ENCODE measurements at regions not wholly inside any gene's neighbourhood (a gene's known extent, or its start where the extent isn't known, plus 50 kb on each side); places are given as distances from the start of the nearest gene placed in this dataset.

DNA sequence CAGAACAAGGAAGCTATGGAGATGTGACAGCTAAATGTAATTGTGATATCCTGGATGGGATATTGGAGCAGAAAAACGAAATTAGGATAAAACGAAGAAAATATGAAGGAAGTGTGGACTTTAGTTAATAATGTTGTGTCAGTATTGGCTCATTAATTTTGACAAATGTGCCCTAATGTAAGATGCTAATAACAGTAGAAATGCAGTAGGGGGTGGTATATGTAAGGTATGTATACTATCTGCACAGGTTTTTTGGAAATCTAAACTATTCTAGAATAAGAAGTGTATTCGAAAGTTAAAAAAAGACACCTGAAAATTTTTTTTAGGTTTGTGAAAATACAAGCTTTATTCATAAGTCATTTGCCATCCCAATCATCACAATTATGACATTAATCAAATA, 421.4 kb upstream of the B3GALT2 start:
- TF ChIP-seq CTCF (IDR thresholded peaks at IDR 0.05), result no peak
- Mint-ChIP-seq H3K4me1 (no peaks in the 10 kb centered on the region), H3K27ac (no peak overlapping the region), H3K9me3 (peaks cover 5% of the 10 kb centered on the region), H3K36me3 (ENCODE audit: low read depth) (no peaks in the 10 kb centered on the region), H3K27me3 (peaks cover 1% of the 10 kb centered on the region), H3K4me3 (no peak overlapping the region)
- DNase-seq (no peak), ATAC-seq (ENCODE audit: low read depth) (no peak)
- intact Hi-C loops (cut with micrococcal nuclease), result no loop called here
- POLR2A ChIA-PET, result no interaction called here
- CTCF ChIA-PET, result no interaction called here

GRCh38 chr1:193606035-193606434, 419.6 kb upstream of the B3GALT2 start:
- POLR2A ChIA-PET, result no interaction called here
- H3K27ac Mint-ChIP-seq, result no peak overlapping the region

DNA sequence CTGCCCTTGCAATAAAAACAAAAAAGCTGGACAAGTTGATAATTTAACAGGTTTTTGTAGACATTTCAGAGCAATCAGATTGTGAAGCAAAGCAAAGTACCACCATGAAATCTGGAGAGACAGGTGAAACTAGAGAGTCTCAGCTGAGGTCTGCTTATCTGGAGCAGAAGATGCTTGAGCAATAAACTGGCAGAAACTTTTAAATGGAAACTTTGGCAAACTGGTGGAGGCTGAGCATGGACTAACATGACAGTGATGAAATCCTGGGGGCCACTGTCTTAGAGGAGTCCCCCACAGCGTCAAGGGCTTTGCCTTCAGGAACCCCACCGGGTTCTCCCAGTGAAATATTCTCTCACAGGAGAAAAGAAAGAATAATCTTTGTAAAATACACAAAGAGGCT, 416.3 kb upstream of the B3GALT2 start:
- ChIA-PET POLR2A (no interaction called here), CTCF (no interaction called here)
- no peaks in the 10 kb centered on the region for H3K36me3 Mint-ChIP-seq (ENCODE audit: low read depth)
- TF ChIP-seq CTCF (IDR thresholded peaks at IDR 0.05), result no peak
- H3K9me3 Mint-ChIP-seq, result no peaks in the 10 kb centered on the region
- DNase-seq (no peak), ATAC-seq (ENCODE audit: low read depth) (no peak)
- H3K27ac Mint-ChIP-seq, result no peak overlapping the region
- H3K27me3 Mint-ChIP-seq, result no peaks in the 10 kb centered on the region
- intact Hi-C loops (cut with micrococcal nuclease), result no loop called here
- H3K4me1 Mint-ChIP-seq, result no peaks in the 10 kb centered on the region
- no peak overlapping the region for H3K4me3 Mint-ChIP-seq

More at GRCh38 chr1:193606035-193606434, 419.6 kb upstream of the B3GALT2 start:
- Mint-ChIP-seq H3K36me3 (ENCODE audit: low read depth) (no peaks in the 10 kb centered on the region), H3K4me1 (no peaks in the 10 kb centered on the region), H3K9me3 (peaks cover 5% of the 10 kb centered on the region), H3K4me3 (no peak overlapping the region), H3K27me3 (peaks cover 1% of the 10 kb centered on the region)
- no peak for ATAC-seq (ENCODE audit: low read depth)
- TF ChIP-seq CTCF (IDR thresholded peaks at IDR 0.05), result no peak
- DNase-seq, result no peak
- CTCF ChIA-PET, result no interaction called here
- intact Hi-C loops (cut with micrococcal nuclease), result no loop called here

- Mint-ChIP-seq H3K27me3 (no peaks in the 10 kb centered on the region), H3K9me3 (no peaks in the 10 kb centered on the region), H3K4me1 (peaks cover 23% of the 10 kb centered on the region), H3K4me3 (no peak overlapping the region), H3K36me3 (ENCODE audit: low read depth) (no peaks in the 10 kb centered on the region), H3K27ac (no peak overlapping the region)
- no peak for ATAC-seq (ENCODE audit: low read depth)
- ChIA-PET CTCF (no interaction called here), POLR2A (no interaction called here)
- TF ChIP-seq CTCF (IDR thresholded peaks at IDR 0.05), result no peak
- intact Hi-C loops (cut with micrococcal nuclease), result no loop called here
- no peak for DNase-seq
Observed at GRCh38 chr1:193593147-193593885, 406.9 kb upstream of the B3GALT2 start.

DNA sequence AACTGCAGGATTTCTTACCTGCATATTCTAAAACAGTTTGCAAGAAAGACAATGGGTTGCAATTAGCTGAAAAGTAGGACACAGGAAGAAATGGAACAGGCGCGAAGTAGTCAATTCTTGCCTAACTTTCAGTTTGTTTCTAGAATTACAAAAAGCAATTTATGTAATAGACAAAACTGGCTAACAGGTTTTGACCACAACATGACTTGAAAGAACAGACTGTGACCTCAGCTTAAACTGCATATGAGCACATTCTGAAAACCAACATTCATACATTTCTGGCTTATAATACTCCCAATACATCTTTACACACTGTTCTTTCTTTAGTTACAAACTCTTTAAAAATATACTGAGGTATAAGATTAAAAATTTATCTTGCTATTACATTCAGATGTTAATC, 405.9 kb upstream of the B3GALT2 start:
- Mint-ChIP-seq H3K27ac (no peak overlapping the region), H3K4me1 (peaks cover 23% of the 10 kb centered on the region), H3K4me3 (no peak overlapping the region), H3K9me3 (no peaks in the 10 kb centered on the region), H3K27me3 (no peaks in the 10 kb centered on the region), H3K36me3 (ENCODE audit: low read depth) (no peaks in the 10 kb centered on the region)
- ATAC-seq (ENCODE audit: low read depth), result no peak
- ChIA-PET POLR2A (no interaction called here), CTCF (no interaction called here)
- no peak for DNase-seq
- TF ChIP-seq CTCF (IDR thresholded peaks at IDR 0.05), result no peak
- intact Hi-C loops (cut with micrococcal nuclease), result no loop called here
